ENCODE measurements at regions not wholly inside any gene's neighbourhood (a gene's known extent, or its start where the extent isn't known, plus 50 kb on each side); places are given as distances from the start of the nearest gene placed in this dataset.

DNA sequence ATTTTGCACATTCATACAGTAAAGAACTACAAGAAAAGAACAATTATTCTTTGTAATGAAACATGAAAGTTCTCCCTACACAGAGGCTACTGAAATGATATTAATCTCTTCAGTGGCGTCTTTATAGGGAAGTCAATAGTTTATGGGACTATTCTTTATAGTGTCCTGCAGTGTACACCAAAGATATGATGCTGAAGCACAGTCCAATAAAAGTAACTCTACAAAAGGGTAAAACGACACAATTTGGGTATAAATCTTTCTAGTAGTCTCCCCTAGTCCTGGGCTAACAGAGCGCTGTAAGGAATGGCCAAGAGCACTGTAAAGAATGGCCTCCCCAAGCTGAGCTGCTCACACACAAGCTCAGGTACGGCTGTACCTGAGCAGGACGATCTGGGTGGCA lies 101.1 kb upstream of the FUNDC1 start:
- H3K27ac ChIP-seq: no peak overlapping the region
- H3K36me3 ChIP-seq: no peaks in the 10 kb centered on the region
- DNase-seq (ENCODE audit: low read depth in 1 of 2, low spot score in 2 of 2): no peak
- H3K9me3 ChIP-seq (replicated peaks): no peaks in the 10 kb centered on the region
- H3K4me3 ChIP-seq: no peak overlapping the region
- H3K27me3 ChIP-seq (replicated peaks): no peaks in the 10 kb centered on the region
- H3K4me1 ChIP-seq (replicated peaks): no peaks in the 10 kb centered on the region

DNA sequence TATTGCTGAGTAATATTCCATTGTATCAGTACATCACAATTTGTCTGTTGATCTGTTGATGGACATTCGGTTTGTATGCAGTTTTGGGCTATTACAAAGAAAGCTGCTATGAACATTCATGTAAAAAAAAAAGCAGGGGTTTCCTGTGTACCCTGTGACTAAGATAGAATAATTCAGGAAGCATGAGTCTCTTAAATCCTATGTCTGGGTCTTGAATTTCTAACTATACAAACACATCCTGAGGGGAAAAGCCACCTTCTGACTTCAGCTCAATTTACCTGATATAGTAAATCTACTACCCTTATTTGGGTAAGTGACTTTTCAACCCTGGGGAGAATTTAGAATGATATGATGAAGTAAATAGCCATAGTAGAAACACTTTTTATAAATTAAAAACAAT lies 94.6 kb upstream of the FUNDC1 start:
- no peaks in the 10 kb centered on the region for H3K4me1 ChIP-seq (replicated peaks)
- DNase-seq (ENCODE audit: low read depth in 1 of 2, low spot score in 2 of 2): no peak
- H3K27me3 ChIP-seq (replicated peaks): no peaks in the 10 kb centered on the region
- H3K9me3 ChIP-seq (replicated peaks): no peaks in the 10 kb centered on the region
- no peak overlapping the region for H3K4me3 ChIP-seq
- no peaks in the 10 kb centered on the region for H3K36me3 ChIP-seq
- H3K27ac ChIP-seq: no peak overlapping the region

DNA sequence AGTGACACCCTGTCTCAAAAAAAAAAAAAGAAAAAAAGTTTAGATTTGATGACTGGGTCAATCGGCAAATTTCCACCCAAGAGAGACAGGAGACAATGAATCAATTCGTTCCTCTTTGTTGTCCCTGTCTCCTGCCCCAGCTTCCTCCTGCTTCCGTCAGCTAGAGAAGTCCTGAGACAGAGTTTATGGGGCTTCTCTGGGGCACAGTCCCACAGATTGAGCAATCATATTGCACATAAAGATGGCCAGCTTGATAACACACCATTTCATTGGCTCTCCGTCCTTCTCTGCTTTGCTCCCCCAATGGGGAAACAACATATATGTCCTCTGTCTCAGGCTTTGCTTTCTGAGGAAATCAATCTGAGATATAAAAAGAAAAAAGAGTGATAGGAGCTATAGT lies 78.4 kb upstream of the FUNDC1 start:
- no peak for DNase-seq (ENCODE audit: low read depth in 1 of 2, low spot score in 2 of 2)
- no peak overlapping the region for H3K4me3 ChIP-seq
- H3K27me3 ChIP-seq (replicated peaks): no peaks in the 10 kb centered on the region
- no peak overlapping the region for H3K27ac ChIP-seq
- no peaks in the 10 kb centered on the region for H3K9me3 ChIP-seq (replicated peaks)
- H3K4me1 ChIP-seq (replicated peaks): no peaks in the 10 kb centered on the region
- no peaks in the 10 kb centered on the region for H3K36me3 ChIP-seq

DNA sequence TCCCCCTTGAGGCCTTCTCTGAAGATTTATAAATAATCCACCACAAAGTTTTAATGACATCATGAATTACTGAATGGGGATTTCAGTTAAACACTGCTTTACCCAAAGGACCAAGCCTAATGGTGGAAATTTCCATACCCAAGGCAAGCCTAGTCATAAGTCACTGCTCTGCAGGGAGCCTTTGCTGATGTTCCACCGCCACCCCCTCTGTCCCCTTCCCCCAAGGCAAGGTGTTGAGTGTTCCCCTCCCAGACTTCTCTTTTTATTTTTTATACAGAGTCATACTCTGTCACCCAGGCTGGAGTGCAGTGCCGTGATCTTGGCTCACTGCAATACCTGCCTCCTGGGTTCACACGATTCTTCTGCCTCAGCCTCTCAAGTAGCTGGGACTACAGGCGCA lies 76.4 kb upstream of the FUNDC1 start:
- H3K27me3 ChIP-seq (replicated peaks): no peaks in the 10 kb centered on the region

DNA sequence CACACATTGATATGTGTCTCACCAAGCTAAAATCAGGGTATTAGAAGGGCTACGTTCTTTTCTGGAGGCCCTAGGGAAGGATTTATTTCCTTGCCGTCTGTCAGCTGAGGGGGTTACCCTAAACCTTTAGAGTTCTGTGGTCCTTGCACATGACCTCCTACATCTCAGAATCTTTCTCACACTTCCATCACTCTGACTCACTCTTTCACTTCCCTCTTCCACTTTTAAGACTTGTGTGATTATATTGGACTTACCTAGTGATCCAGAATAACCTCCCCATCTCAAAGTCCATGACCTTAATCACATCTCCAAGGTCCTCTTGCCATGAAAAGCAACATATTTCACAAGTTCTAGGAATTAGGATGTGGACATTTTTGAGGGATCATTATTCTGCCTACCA lies 53.6 kb upstream of the FUNDC1 start:
- Histone ChIP-seq H3K27me3 (replicated peaks) (no peaks in the 10 kb centered on the region), H3K27ac (no peak overlapping the region), H3K36me3 (no peaks in the 10 kb centered on the region), H3K4me1 (replicated peaks) (no peaks in the 10 kb centered on the region), H3K4me3 (no peak overlapping the region), H3K9me3 (replicated peaks) (no peaks in the 10 kb centered on the region)
- no peak for DNase-seq (ENCODE audit: low read depth in 1 of 2, low spot score in 2 of 2)

More for the DNA sequence above, 76.4 kb upstream of the FUNDC1 start:
- H3K4me1 ChIP-seq (replicated peaks): no peaks in the 10 kb centered on the region
- DNase-seq (ENCODE audit: low read depth in 1 of 2, low spot score in 2 of 2): no peak
- no peak overlapping the region for H3K4me3 ChIP-seq
- no peak overlapping the region for H3K27ac ChIP-seq
- no peaks in the 10 kb centered on the region for H3K36me3 ChIP-seq
- H3K9me3 ChIP-seq (replicated peaks): no peaks in the 10 kb centered on the region

All from SJSA1 (cell line).